ENCODE measurements at regions not wholly inside any gene's neighbourhood (a gene's known extent, or its start where the extent isn't known, plus 50 kb on each side); places are given as distances from the start of the nearest gene placed in this dataset.
A peak's percentile ranks its signal among the peaks of the same experiment; 100 is the strongest.

DNA sequence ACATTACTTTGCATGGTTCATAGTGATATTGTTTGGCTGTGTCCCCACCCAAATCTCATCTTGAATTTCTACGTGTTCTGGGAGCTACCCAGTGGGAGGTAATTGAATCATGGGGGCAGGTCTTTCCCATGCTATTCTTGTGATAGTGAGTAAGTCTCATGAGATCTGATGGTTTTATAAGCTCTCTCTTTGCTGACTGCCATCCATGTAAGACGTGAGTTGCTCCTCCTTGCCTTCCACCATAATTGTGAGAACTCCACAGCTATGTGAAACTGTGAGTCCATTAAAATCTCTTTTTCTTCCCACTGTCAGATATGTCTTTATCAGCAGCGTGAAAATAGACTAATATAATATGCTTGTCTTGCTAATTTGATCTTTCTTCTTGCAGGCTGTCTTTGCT is 200.4 kb upstream of the NOX3 start:
- Histone ChIP-seq H3K9me3 (peaks cover 0 to 18% (median 5%) of the 10 kb centered on the region in 12 donors), H3K27me3 (peaks cover 0 to 4% (median 0%) of the 10 kb centered on the region in 9 donors), H3K4me1 (no peaks in the 10 kb centered on the region), H3K27ac (no peak overlapping the region), H3K36me3 (no peaks in the 10 kb centered on the region), H3K4me3 (no peak overlapping the region)
- ATAC-seq = no peak
- no peak for DNase-seq
- 79 to 87% (median 84%) methylated on average over 3 of the region's 3 CpGs for WGBS, 4 donors
- intact Hi-C loops (cut with DNase I) = no loop called here
- TF ChIP-seq, protein P1, sequence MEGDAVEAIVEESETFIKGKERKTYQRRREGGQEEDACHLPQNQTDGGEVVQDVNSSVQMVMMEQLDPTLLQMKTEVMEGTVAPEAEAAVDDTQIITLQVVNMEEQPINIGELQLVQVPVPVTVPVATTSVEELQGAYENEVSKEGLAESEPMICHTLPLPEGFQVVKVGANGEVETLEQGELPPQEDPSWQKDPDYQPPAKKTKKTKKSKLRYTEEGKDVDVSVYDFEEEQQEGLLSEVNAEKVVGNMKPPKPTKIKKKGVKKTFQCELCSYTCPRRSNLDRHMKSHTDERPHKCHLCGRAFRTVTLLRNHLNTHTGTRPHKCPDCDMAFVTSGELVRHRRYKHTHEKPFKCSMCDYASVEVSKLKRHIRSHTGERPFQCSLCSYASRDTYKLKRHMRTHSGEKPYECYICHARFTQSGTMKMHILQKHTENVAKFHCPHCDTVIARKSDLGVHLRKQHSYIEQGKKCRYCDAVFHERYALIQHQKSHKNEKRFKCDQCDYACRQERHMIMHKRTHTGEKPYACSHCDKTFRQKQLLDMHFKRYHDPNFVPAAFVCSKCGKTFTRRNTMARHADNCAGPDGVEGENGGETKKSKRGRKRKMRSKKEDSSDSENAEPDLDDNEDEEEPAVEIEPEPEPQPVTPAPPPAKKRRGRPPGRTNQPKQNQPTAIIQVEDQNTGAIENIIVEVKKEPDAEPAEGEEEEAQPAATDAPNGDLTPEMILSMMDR (IDR thresholded peaks at IDR 0.05) = no peak
- TF ChIP-seq POLR2A (IDR thresholded peaks at IDR 0.05) = no peak

DNA sequence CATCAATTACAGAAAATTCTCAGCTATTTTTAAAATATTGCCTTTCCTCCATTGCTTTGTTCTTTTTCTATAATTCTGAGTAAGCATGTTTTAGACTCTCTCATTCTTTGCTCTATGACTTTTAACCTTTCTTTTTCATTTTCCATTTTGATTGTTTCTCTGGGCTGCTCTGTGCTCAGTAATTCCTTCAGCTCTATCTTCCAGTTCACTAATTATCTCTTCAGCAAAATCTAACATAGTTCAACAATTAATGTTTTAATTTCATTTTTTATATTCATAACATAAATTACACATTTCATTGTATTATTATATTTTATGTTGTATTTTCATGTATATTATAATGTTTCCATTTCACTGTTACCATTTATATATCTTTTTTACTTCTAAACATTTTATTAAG is 198.8 kb upstream of the NOX3 start:
- ATAC-seq = no peak
- TF ChIP-seq, protein P1 (IDR thresholded peaks at IDR 0.05) = no peak
- no peak for TF ChIP-seq POLR2A (IDR thresholded peaks at IDR 0.05)
- intact Hi-C loops (cut with DNase I) = no loop called here

DNA sequence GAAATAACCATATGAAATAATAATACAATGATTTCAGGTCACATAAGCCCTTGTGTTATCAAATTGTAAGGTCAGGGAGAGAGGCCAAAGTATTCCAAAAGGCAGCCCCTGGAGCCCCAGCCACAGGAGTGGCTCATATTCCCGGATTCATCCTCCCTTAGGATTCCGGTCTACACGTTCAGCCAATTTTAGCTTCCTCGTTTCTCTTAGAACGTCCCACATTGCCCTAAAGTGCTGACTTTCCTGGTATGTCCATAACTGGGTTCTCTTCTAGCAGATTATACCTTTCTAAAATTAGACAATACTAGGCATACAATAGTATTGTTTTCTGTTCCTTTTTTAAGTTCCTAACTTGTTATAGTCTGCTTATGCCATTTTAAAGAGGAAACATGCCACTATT is 192.7 kb upstream of the NOX3 start:
- Histone ChIP-seq H3K27me3 (no peaks in the 10 kb centered on the region), H3K9me3 (peaks cover 0 to 4% (median 0%) of the 10 kb centered on the region in 12 donors), H3K27ac (no peak overlapping the region), H3K4me3 (no peak overlapping the region), H3K36me3 (no peaks in the 10 kb centered on the region), H3K4me1 (peaks cover 0 to 19% (median 0%) of the 10 kb centered on the region in 12 donors)
- intact Hi-C loops (cut with DNase I) = no loop called here
- TF ChIP-seq, protein P1 (IDR thresholded peaks at IDR 0.05) = no peak
- TF ChIP-seq POLR2A (IDR thresholded peaks at IDR 0.05) = no peak
- DNase-seq (no peak), ATAC-seq (peak in 1 of 4 donors; percentile 66)
- WGBS, 4 donors = 22 to 37% (median 36%) methylated on average over 5 of the region's 5 CpGs

More for the DNA sequence above, 198.8 kb upstream of the NOX3 start:
- no peak overlapping the region for H3K27ac ChIP-seq
- H3K4me1 ChIP-seq = no peaks in the 10 kb centered on the region
- H3K27me3 ChIP-seq = peaks cover 0 to 4% (median 0%) of the 10 kb centered on the region in 9 donors
- H3K36me3 ChIP-seq = no peaks in the 10 kb centered on the region
- no peak overlapping the region for H3K4me3 ChIP-seq
- peaks cover 0 to 18% (median 5%) of the 10 kb centered on the region in 12 donors for H3K9me3 ChIP-seq
- no peak for DNase-seq

DNA sequence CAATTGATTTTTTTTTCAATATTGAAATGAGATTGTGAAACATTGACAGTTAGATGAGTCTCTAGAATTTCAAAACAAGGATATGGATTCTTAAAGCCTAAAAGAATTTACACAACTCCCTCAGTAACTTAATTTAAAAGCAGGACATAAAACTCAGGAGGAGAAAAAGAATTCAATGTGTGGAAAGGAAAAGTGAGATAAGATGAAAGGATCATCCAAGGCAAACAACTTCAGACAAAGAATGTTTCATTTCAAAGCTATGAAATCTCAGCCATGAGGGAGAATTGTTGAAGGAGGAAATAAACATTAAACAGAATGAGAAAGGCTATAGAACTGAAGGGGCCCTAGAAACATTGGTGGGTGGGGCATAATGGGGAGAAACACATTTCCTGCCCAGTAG is 191.7 kb upstream of the NOX3 start:
- Histone ChIP-seq H3K9me3 (peaks cover 0 to 6% (median 0%) of the 10 kb centered on the region in 12 donors), H3K36me3 (no peaks in the 10 kb centered on the region), H3K27me3 (no peaks in the 10 kb centered on the region), H3K4me3 (no peak overlapping the region), H3K27ac (peak overlapping the region in 1 of 12 donors; percentile 2), H3K4me1 (peaks cover 0 to 19% (median 0%) of the 10 kb centered on the region in 12 donors)
- TF ChIP-seq, protein P1 (IDR thresholded peaks at IDR 0.05) = no peak
- TF ChIP-seq POLR2A (IDR thresholded peaks at IDR 0.05) = no peak
- DNase-seq (no peak), ATAC-seq (no peak)
- intact Hi-C loops (cut with DNase I) = no loop called here
